Caco-2 (cell line): ENCODE measurements at regions not wholly inside any gene's neighbourhood (a gene's known extent, or its start where the extent isn't known, plus 50 kb on each side); places are given as distances from the start of the nearest gene placed in this dataset.
"Not testable (repeated sequence)": the region's sequence is repeated elsewhere in the genome, so short reads cannot be mapped to it uniquely, and the experiment has no call there.

Source experiments
- BruUV-seq: library from RNA; stranded (reverse); fragments of 400-500 nt; replicated peaks from 2 replicates; lab custom pipeline; 2021; lab: Mats Ljungman, UMichigan
- CTCF ChIA-PET: fragments of 300-600 bp; sonication (Branson Sonifier 250); formaldehyde crosslinking; loops from one replicate; lab custom pipeline; 2022; ENCODE audit warnings: antibody characterized with exemption; lab: Charles Lee
- POLR2A ChIA-PET: fragments of 300-600 bp; sonication (Branson Sonifier 250); formaldehyde crosslinking; loops from one replicate; lab custom pipeline; 2022; ENCODE audit warnings: antibody characterized with exemption; lab: Charles Lee
- DNase-seq, 2 experiments: peaks; one replicate each; pipeline versions ENCODE4 v3.0.0 to v3.0.0-alpha.2; 2020 to 2022
- H3K27me3 ChIP-seq: replicated peaks from 2 replicates; pipeline ENCODE4 v1.6.0; 2011; ENCODE audit warnings: low read length; ENCODE audit not compliant: control insufficient read depth, insufficient read depth
- H3K36me3 ChIP-seq: 2 replicates; pipeline ENCODE4 v1.5.1; 2011; ENCODE audit warnings: low read length; ENCODE audit not compliant: control insufficient read depth, insufficient read depth
- H3K4me1 ChIP-seq: fragments of 250-450 bp; sonication (Bioruptor Pico); 2 replicates; pipeline ENCODE4 v1.5.1; 2020; ENCODE audit warnings: mild to moderate bottlenecking
- H3K4me3 ChIP-seq: 2 replicates; pipeline ENCODE4 v1.5.1; 2011; ENCODE audit warnings: low read depth, mild to moderate bottlenecking, control low read depth, low read length
- H3K9me3 ChIP-seq: fragments of 250-450 bp; sonication (Bioruptor Pico); 2 replicates; pipeline ENCODE4 v1.5.1; 2020; ENCODE audit warnings: mild to moderate bottlenecking, moderate library complexity
- H3K27ac Mint-ChIP-seq: one replicate; pipeline ENCODE4 v1.8.0; 2022; ENCODE audit warnings: mixed read lengths; ENCODE audit not compliant: unreplicated experiment
- H3K27me3 Mint-ChIP-seq: one replicate; pipeline ENCODE4 v1.8.0; 2022; ENCODE audit warnings: mixed read lengths; ENCODE audit not compliant: insufficient read depth, unreplicated experiment
- H3K36me3 Mint-ChIP-seq: one replicate; pipeline ENCODE4 v1.8.0; 2022; ENCODE audit warnings: mild to moderate bottlenecking, mixed read lengths; ENCODE audit not compliant: insufficient read depth, unreplicated experiment
- H3K4me1 Mint-ChIP-seq: one replicate; pipeline ENCODE4 v1.8.0; 2022; ENCODE audit warnings: low read depth, mixed read lengths; ENCODE audit not compliant: unreplicated experiment
- H3K4me3 Mint-ChIP-seq: one replicate; pipeline ENCODE4 v1.8.0; 2022; ENCODE audit warnings: mild to moderate bottlenecking, moderate library complexity, mixed read lengths; ENCODE audit not compliant: unreplicated experiment
- H3K9me3 Mint-ChIP-seq: one replicate; pipeline ENCODE4 v1.8.0; 2022; ENCODE audit warnings: mixed read lengths; ENCODE audit not compliant: unreplicated experiment
- CTCF ChIP-seq, 2 experiments: fragments of 200-600 bp in 1 of 2; IDR thresholded peaks; 1 replicate in 1 of 2; 2 replicates in 1 of 2; pipeline versions ENCODE4 v1.5.1 to v1.8.0; 2011 to 2022; ENCODE audit warnings: antibody characterized with exemption in 1 of 2, control low read depth in 1 of 2, inconsistent platforms in 1 of 2, low read depth in 1 of 2, low read length in 1 of 2, mild to moderate bottlenecking in 1 of 2, moderate library complexity in 1 of 2; ENCODE audit not compliant: insufficient read depth in 1 of 2, severe bottlenecking in 1 of 2, unreplicated experiment in 1 of 2
- intact Hi-C: fragments of 100-400 bp; cut with micrococcal nuclease; formaldehyde crosslinking; loops from one replicate; pipeline ENCODE4 v1.10.0; 2022; ENCODE audit not compliant: unreplicated experiment

GRCh38 chr18:53838746-53839145 is 385.7 kb downstream of the MBD2 start:
- intact Hi-C loops: no loop called here
- no peak overlapping the region for H3K4me3 Mint-ChIP-seq
- no peaks in the 10 kb centered on the region for H3K27me3 Mint-ChIP-seq
- H3K9me3 Mint-ChIP-seq: no peaks in the 10 kb centered on the region
- no peaks in the 10 kb centered on the region for H3K4me1 Mint-ChIP-seq
- CTCF ChIA-PET: no interaction called here
- DNase-seq: no peak
- POLR2A ChIA-PET: no interaction called here
- H3K36me3 Mint-ChIP-seq: no peaks in the 10 kb centered on the region
- no peaks in the 10 kb centered on the region for H3K27me3 ChIP-seq
- BruUV-seq: no TSS peak
- H3K9me3 ChIP-seq: no peaks in the 10 kb centered on the region
- H3K4me3 ChIP-seq: no peak overlapping the region
- H3K36me3 ChIP-seq: no peaks in the 10 kb centered on the region
- H3K27ac Mint-ChIP-seq: no peak overlapping the region
- TF ChIP-seq CTCF (IDR thresholded peaks at IDR 0.05; ENCODE audit: insufficient read depth in 1 of 2, low read depth in 1 of 2, low read length in 1 of 2, severe bottlenecking in 1 of 2, unreplicated experiment in 1 of 2): no peak
- H3K4me1 ChIP-seq: no peaks in the 10 kb centered on the region

GRCh38 chr18:53821141-53821540 is 403.3 kb downstream of the MBD2 start:
- H3K27me3 ChIP-seq, H3K36me3 Mint-ChIP-seq, CTCF ChIA-PET, POLR2A ChIA-PET, H3K4me1 Mint-ChIP-seq, H3K4me3 Mint-ChIP-seq, DNase-seq, H3K4me1 ChIP-seq, H3K9me3 ChIP-seq, H3K27me3 Mint-ChIP-seq, H3K36me3 ChIP-seq, BruUV-seq, intact Hi-C loops, H3K4me3 ChIP-seq, H3K27ac Mint-ChIP-seq, H3K9me3 Mint-ChIP-seq: not testable (repeated sequence)

- Histone ChIP-seq H3K36me3 (no peaks in the 10 kb centered on the region), H3K9me3 (no peaks in the 10 kb centered on the region), H3K4me1 (no peaks in the 10 kb centered on the region), H3K4me3 (no peak overlapping the region), H3K27me3 (no peaks in the 10 kb centered on the region)
- intact Hi-C loops: no loop called here
- ChIA-PET CTCF (no interaction called here), POLR2A (no interaction called here)
- Mint-ChIP-seq H3K36me3 (no peaks in the 10 kb centered on the region), H3K27me3 (no peaks in the 10 kb centered on the region), H3K4me1 (no peaks in the 10 kb centered on the region), H3K4me3 (no peak overlapping the region), H3K27ac (no peak overlapping the region), H3K9me3 (no peaks in the 10 kb centered on the region)
- TF ChIP-seq CTCF (IDR thresholded peaks at IDR 0.05; ENCODE audit: insufficient read depth in 1 of 2, low read depth in 1 of 2, low read length in 1 of 2, severe bottlenecking in 1 of 2, unreplicated experiment in 1 of 2): no peak
- DNase-seq: no peak
- no TSS peak for BruUV-seq
These were observed 404.8 kb downstream of the MBD2 start for GRCh38 chr18:53819671-53820070.

- no TSS peak for BruUV-seq
- Mint-ChIP-seq H3K36me3 (no peaks in the 10 kb centered on the region), H3K9me3 (no peaks in the 10 kb centered on the region), H3K27me3 (peaks cover 3% of the 10 kb centered on the region), H3K4me1 (no peaks in the 10 kb centered on the region), H3K27ac (no peak overlapping the region), H3K4me3 (no peak overlapping the region)
- no peak for TF ChIP-seq CTCF (IDR thresholded peaks at IDR 0.05; ENCODE audit: insufficient read depth in 1 of 2, low read depth in 1 of 2, low read length in 1 of 2, severe bottlenecking in 1 of 2, unreplicated experiment in 1 of 2)
- POLR2A ChIA-PET: no interaction called here
- no peaks in the 10 kb centered on the region for H3K9me3 ChIP-seq
- DNase-seq: no peak
- H3K36me3 ChIP-seq: no peaks in the 10 kb centered on the region
- intact Hi-C loops: no loop called here
- CTCF ChIA-PET: no interaction called here
- no peaks in the 10 kb centered on the region for H3K27me3 ChIP-seq
- no peaks in the 10 kb centered on the region for H3K4me1 ChIP-seq
- no peak overlapping the region for H3K4me3 ChIP-seq
These were observed 405.3 kb downstream of the MBD2 start for GRCh38 chr18:53819174-53819573.
